Gastroesophageal sphincter (tissue), 4 donors: ENCODE measurements at regions not wholly inside any gene's neighbourhood (a gene's known extent, or its start where the extent isn't known, plus 50 kb on each side); places are given as distances from the start of the nearest gene placed in this dataset.

ENCODE experiments used
- ATAC-seq: fragments of 150-250 bp; one replicate; pipeline ENCODE4 v1.9.1; 2016; ENCODE audit warnings: mild to moderate bottlenecking, moderate library complexity
- H3K27ac ChIP-seq, 4 donors: fragments of 200-600 bp; sonication (generic) in 3 of 4; 1 replicate in 3 of 4; 2 replicates in 1 of 4; pipeline ENCODE4 v1.5.1; 2016 to 2019
- H3K27me3 ChIP-seq: fragments of 200-600 bp; sonication (generic); one replicate; pipeline ENCODE4 v1.5.1; 2019
- H3K36me3 ChIP-seq, 2 donors: fragments of 200-600 bp; sonication (generic); one replicate each; pipeline ENCODE4 v1.5.1; 2019; ENCODE audit warnings: control low read depth in 1 of 2
- H3K4me1 ChIP-seq, 3 donors: fragments of 200-600 bp; sonication (generic); 1 replicate in 2 of 3; 2 replicates in 1 of 3; pipeline ENCODE4 v1.5.1; 2016 to 2019; ENCODE audit warnings: control low read depth in 2 of 3
- H3K4me3 ChIP-seq, 2 donors: fragments of 200-600 bp; sonication (generic); one replicate each; pipeline ENCODE4 v1.5.1; 2019; ENCODE audit warnings: mild to moderate bottlenecking in 1 of 2, moderate library complexity in 1 of 2
- H3K9me3 ChIP-seq, 3 donors: fragments of 200-600 bp; sonication (generic); one replicate each; pipeline ENCODE4 v1.5.1; 2017 to 2019; ENCODE audit warnings: control low read depth in 2 of 3
- EP300 ChIP-seq: sonication (generic); formaldehyde crosslinking; IDR thresholded peaks from one replicate; pipeline ENCODE4 v1.6.1; 2017; ENCODE audit warnings: antibody characterized with exemption, mild to moderate bottlenecking
- POLR2A ChIP-seq, 2 donors: fragments of 450-650 bp; IDR thresholded peaks; one replicate each; pipeline ENCODE4 v1.6.1; 2017; ENCODE audit warnings: antibody characterized with exemption in 2 of 2, mild to moderate bottlenecking in 2 of 2, moderate library complexity in 1 of 2
- POLR2AphosphoS5 ChIP-seq: sonication (generic); formaldehyde crosslinking; IDR thresholded peaks from one replicate; pipeline ENCODE4 v1.6.1; 2017; ENCODE audit warnings: antibody characterized with exemption
- WGBS, 2 donors: methylation state at CpG; one replicate each; pipeline ENCODE4 v1.1.5; 2018; ENCODE audit warnings: low coverage in 1 of 2; 5-methylcytosine and 5-hydroxymethylcytosine counted together
- TF ChIP-seq, protein P1 (sequence below), 4 experiments: fragments of 200-600 bp in 2 of 4; fragments of 450-650 bp in 2 of 4; sonication (generic) in 1 of 4; IDR thresholded peaks; one replicate each; pipeline ENCODE4 v1.5.1; 2017 to 2019; ENCODE audit warnings: antibody characterized with exemption in 4 of 4, mild to moderate bottlenecking in 2 of 4, moderate library complexity in 2 of 4

DNA sequence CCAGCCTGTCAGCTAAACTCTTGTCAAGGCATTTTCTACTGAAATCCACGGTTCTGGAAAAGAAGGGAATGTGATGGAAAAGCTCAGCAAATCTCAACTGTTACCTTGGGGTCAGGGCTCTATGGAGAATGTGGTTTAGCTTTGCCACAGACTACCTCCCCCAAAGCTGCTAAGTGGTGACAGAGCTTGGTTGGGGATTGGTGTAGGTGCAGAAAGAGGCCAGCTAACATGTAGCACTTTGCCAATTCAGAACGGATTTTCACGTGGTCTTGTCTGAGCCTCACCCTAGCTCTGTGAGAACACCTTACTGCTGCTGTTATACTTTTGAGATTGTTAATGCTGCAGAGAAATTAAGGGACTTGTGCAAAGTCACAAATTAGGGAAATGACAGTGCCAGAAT, 331.1 kb downstream of the RND3 start:
- H3K4me1 ChIP-seq: no peaks in the 10 kb centered on the region
- ATAC-seq: no peak

DNA sequence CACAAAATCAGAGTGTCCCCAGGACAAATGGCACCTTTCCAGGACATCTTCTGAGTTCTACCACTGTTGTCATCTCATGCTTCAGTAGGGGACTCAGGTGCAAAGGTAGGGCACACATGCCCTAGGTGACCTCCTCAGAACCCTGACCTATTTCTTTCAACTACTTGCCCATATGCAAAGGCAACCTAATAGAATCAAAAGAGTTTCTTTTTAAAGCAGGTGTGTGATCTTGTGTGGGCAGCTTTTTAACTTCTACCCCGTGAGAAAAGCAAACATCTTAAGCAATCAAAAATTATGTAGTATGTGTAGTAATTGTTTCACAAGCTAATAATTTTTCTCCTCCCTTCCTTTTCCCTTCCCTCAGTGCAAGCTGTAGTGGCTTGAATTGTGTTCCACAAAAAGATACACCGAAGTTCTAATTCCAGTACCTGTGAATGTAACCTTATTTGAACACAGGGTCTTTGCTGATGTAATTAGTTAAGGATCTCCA, 333.1 kb downstream of the RND3 start:
- H3K9me3 ChIP-seq: no peaks in the 10 kb centered on the region
- 71 to 88% methylated on average over 2 of the region's 2 CpGs for whole genome bisulfite sequencing, 2 donors
- H3K36me3 ChIP-seq: no peaks in the 10 kb centered on the region
- no peak overlapping the region for H3K27ac ChIP-seq
- no peaks in the 10 kb centered on the region for H3K4me1 ChIP-seq
- H3K4me3 ChIP-seq: no peak overlapping the region
- TF ChIP-seq POLR2AphosphoS5 (no peak), POLR2A (IDR thresholded peaks at IDR 0.05) (no peak), EP300 (no peak)
- TF ChIP-seq, protein P1, sequence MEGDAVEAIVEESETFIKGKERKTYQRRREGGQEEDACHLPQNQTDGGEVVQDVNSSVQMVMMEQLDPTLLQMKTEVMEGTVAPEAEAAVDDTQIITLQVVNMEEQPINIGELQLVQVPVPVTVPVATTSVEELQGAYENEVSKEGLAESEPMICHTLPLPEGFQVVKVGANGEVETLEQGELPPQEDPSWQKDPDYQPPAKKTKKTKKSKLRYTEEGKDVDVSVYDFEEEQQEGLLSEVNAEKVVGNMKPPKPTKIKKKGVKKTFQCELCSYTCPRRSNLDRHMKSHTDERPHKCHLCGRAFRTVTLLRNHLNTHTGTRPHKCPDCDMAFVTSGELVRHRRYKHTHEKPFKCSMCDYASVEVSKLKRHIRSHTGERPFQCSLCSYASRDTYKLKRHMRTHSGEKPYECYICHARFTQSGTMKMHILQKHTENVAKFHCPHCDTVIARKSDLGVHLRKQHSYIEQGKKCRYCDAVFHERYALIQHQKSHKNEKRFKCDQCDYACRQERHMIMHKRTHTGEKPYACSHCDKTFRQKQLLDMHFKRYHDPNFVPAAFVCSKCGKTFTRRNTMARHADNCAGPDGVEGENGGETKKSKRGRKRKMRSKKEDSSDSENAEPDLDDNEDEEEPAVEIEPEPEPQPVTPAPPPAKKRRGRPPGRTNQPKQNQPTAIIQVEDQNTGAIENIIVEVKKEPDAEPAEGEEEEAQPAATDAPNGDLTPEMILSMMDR (IDR thresholded peaks at IDR 0.05): no peak
- no peaks in the 10 kb centered on the region for H3K27me3 ChIP-seq
- no peak for ATAC-seq

More for the DNA sequence above, 331.1 kb downstream of the RND3 start:
- Histone ChIP-seq H3K36me3 (no peaks in the 10 kb centered on the region), H3K4me3 (no peak overlapping the region), H3K27me3 (no peaks in the 10 kb centered on the region), H3K9me3 (no peaks in the 10 kb centered on the region), H3K27ac (no peak overlapping the region)
- WGBS, 2 donors: 47 to 61% methylated on average over 2 of the region's 3 CpGs
- TF ChIP-seq POLR2A (IDR thresholded peaks at IDR 0.05): no peak
- no peak for TF ChIP-seq POLR2AphosphoS5
- TF ChIP-seq, protein P1 (IDR thresholded peaks at IDR 0.05): no peak
- TF ChIP-seq EP300: no peak

DNA sequence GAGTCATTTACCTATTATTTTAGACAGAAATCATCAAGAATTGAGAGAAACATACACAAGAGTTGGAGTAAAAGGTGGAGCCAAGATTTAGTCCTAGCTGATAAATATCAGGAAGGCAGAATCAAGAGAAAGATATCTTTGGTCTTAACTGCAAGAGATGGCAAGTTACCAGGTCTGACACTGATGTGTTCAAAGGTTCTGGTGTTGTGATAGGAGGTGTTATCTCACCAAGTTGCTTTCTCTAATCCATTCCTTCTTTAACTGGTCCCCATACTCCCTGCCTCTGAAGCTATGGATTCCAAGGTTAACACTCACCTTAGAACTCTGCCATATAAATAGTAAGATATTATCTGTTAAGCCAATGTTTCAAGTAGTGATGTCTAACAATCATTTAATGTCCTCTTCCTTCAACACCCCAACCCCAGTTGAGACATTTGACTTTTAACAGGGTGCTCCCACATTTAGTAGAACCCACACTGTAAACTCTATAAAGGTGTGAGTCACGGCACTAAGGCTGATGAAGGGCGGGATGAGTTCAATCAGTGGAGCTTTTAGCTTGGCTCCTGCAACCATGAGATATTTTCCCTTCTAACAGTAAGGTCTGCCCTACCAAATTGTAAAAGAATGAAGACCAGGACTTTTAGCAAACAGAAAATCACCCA, 333.7 kb downstream of the RND3 start:
- Histone ChIP-seq H3K27ac (no peak overlapping the region), H3K4me1 (no peaks in the 10 kb centered on the region), H3K9me3 (no peaks in the 10 kb centered on the region), H3K36me3 (no peaks in the 10 kb centered on the region), H3K4me3 (no peak overlapping the region), H3K27me3 (no peaks in the 10 kb centered on the region)
- 86 to 100% methylated on average over 2 of the region's 2 CpGs for WGBS, 2 donors
- ATAC-seq: no peak
- TF ChIP-seq, protein P1 (IDR thresholded peaks at IDR 0.05): no peak
- TF ChIP-seq EP300: no peak
- no peak for TF ChIP-seq POLR2AphosphoS5
- TF ChIP-seq POLR2A (IDR thresholded peaks at IDR 0.05): no peak

DNA sequence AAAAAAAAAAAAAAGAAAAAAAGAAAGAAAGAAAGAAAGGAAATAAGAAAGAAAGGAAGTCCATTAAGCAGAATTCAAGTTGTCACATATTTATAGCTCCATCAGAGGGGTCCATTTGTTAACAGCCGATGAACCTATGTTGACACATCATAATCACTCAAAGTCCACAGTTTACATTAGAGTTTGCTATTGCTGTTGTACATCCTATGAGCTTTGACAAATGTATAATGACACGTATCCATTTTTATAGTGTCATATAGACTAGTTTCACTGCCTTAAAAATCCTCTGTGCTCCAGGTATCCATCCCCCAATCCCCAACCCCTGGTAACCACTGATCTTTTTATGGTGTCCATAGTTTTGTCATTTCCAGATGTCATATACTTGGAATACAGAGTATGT, 335.2 kb downstream of the RND3 start:
- Histone ChIP-seq H3K36me3 (no peaks in the 10 kb centered on the region), H3K27me3 (no peaks in the 10 kb centered on the region), H3K27ac (no peak overlapping the region), H3K9me3 (peaks cover 0 to 7% (median 0%) of the 10 kb centered on the region in 3 donors), H3K4me1 (no peaks in the 10 kb centered on the region), H3K4me3 (no peak overlapping the region)
- ATAC-seq: no peak
- WGBS, 2 donors: 53 to 80% methylated on average over 1 to 2 of the region's 2 CpGs
- TF ChIP-seq, protein P1 (IDR thresholded peaks at IDR 0.05): no peak
- TF ChIP-seq EP300 (no peak), POLR2A (IDR thresholded peaks at IDR 0.05) (no peak), POLR2AphosphoS5 (no peak)

DNA sequence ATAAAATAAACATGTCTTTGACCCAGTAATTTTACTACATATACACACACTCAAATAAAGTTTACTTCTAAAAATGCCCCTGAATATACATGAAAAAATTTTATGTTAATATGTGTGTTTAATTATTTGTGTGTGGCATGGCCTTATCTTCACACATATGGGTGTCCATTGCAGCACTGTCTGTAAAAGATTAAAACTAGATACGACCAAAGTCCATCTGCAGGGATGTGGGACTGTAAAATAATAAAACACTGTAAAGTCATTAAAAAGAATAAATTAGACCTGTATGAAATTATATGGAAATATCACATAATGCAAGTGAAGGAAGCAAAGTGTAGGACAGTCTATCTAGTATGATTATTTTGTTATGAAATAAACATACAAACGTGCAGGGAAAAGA, 337.3 kb downstream of the RND3 start:
- WGBS, 2 donors: 32 to 40% methylated on average over 2 of the region's 2 CpGs
- Histone ChIP-seq H3K27me3 (no peaks in the 10 kb centered on the region), H3K4me3 (no peak overlapping the region), H3K4me1 (no peaks in the 10 kb centered on the region), H3K9me3 (peaks cover 0 to 22% (median 0%) of the 10 kb centered on the region in 3 donors), H3K36me3 (no peaks in the 10 kb centered on the region), H3K27ac (no peak overlapping the region)
- TF ChIP-seq POLR2A (IDR thresholded peaks at IDR 0.05): no peak
- TF ChIP-seq POLR2AphosphoS5: no peak
- no peak for TF ChIP-seq EP300
- TF ChIP-seq, protein P1 (IDR thresholded peaks at IDR 0.05): no peak
- no peak for ATAC-seq
